ENCODE measurements at regions not wholly inside any gene's neighbourhood (a gene's known extent, or its start where the extent isn't known, plus 50 kb on each side); places are given as distances from the start of the nearest gene placed in this dataset.

- Histone ChIP-seq H2AFZ (ENCODE audit: low read length) (no peak overlapping the region), H3K4me2 (ENCODE audit: low read depth, low read length) (no peak overlapping the region), H3K4me3 (replicated peaks in 1 of 3; ENCODE audit: insufficient read depth in 1 of 3, low read depth in 2 of 3, low read length in 3 of 3) (no peak overlapping the region), H3K9ac (ENCODE audit: insufficient read depth, low read depth, low read length) (no peak overlapping the region), H3K36me3 (replicated peaks in 1 of 2; ENCODE audit: control insufficient read depth in 1 of 2, insufficient read depth in 2 of 2, low read length in 2 of 2) (no peaks in the 10 kb centered on the region), H3K27me3 (ENCODE audit: control insufficient read depth in 1 of 2, insufficient read depth in 2 of 2, low read length in 2 of 2) (no peaks in the 10 kb centered on the region; a peak in 1 of 5 replicates), H4K20me1 (ENCODE audit: insufficient read depth, low read length) (no peaks in the 10 kb centered on the region), H3K27ac (ENCODE audit: extremely low read length, insufficient read depth, low read length) (no peak overlapping the region), H3K79me2 (ENCODE audit: insufficient read depth, low read length) (no peaks in the 10 kb centered on the region), H3K9me3 (ENCODE audit: low read length) (no peaks in the 10 kb centered on the region), H3K4me1 (ENCODE audit: insufficient read depth, low read length) (no peaks in the 10 kb centered on the region)
- DNase-seq (ENCODE audit: low spot score) (no peak), FAIRE-seq (no peak), ATAC-seq (no peak)
- ChIA-PET POLR2A (no interaction called here), CTCF (ENCODE audit: low intra/inter-chr PET ratio, low total read pairs) (no interaction called here)
- no TSS peak for BruUV-seq (replicated peaks)
- intact Hi-C loops (cut with micrococcal nuclease; ENCODE audit: unreplicated experiment), result no loop called here
- 40% methylated on average over 6 of the region's 6 CpGs for whole genome bisulfite sequencing (ENCODE audit: low lambda C conversion rate)
- in situ Hi-C loops (cut with HindIII; ENCODE audit: extremely low pct_ligation_motif_present, low pct_unique_long_range_greater_than_20kb), result no loop called here
- TF ChIP-seq ZNF460 (CRISPR knock-in tag; IDR thresholded peaks at IDR 0.05; ENCODE audit: borderline replicate concordance) (no peak), NFE2L2 (IDR thresholded peaks at IDR 0.05; ENCODE audit: low read length) (no peak), NKX3-1 (CRISPR knock-in tag; IDR thresholded peaks at IDR 0.05) (no peak), ZNF530 (CRISPR knock-in tag; IDR thresholded peaks at IDR 0.05; ENCODE audit: low read depth) (no peak), ZGPAT (CRISPR knock-in tag; IDR thresholded peaks at IDR 0.05) (no peak), RBFOX2 (IDR thresholded peaks at IDR 0.05; ENCODE audit: low read depth, low read length) (no peak), ZBTB33 (CRISPR knock-in tag; IDR thresholded peaks at IDR 0.05) (no peak), PHF8 (CRISPR knock-in tag; IDR thresholded peaks at IDR 0.05) (no peak), RNF2 (conservative IDR thresholded peaks at IDR 0.05; ENCODE audit: low read depth) (no peak), ELK4 (CRISPR knock-in tag; IDR thresholded peaks at IDR 0.05; ENCODE audit: borderline replicate concordance) (no peak), ZBTB2 (CRISPR knock-in tag; IDR thresholded peaks at IDR 0.05; ENCODE audit: low read depth) (no peak), KLF6 (CRISPR knock-in tag; IDR thresholded peaks at IDR 0.05) (no peak), NCOA1 (CRISPR knock-in tag; IDR thresholded peaks at IDR 0.05) (no peak), ZNF574 (CRISPR knock-in tag; IDR thresholded peaks at IDR 0.05) (no peak), NFKB2 (CRISPR knock-in tag; IDR thresholded peaks at IDR 0.05; ENCODE audit: borderline replicate concordance) (no peak), ZBTB8A (CRISPR knock-in tag; IDR thresholded peaks at IDR 0.05; ENCODE audit: borderline replicate concordance, low read depth) (no peak), GABPB1 (CRISPR knock-in tag; IDR thresholded peaks at IDR 0.05) (no peak)
Observed at GRCh38 chr4:120000591-120001296, 65.9 kb downstream of the MAD2L1 start.
